Astrocyte (in vitro differentiated cells and primary cell): ENCODE measurements at regions not wholly inside any gene's neighbourhood (a gene's known extent, or its start where the extent isn't known, plus 50 kb on each side); places are given as distances from the start of the nearest gene placed in this dataset.

Experiments
- CTCF ChIP-seq: IDR thresholded peaks from 2 replicates; pipeline ENCODE4 v1.5.1; 2011; ENCODE audit warnings: low read depth, mild to moderate bottlenecking, inconsistent platforms, low read length, moderate library complexity; ENCODE audit not compliant: insufficient read depth
- EZH2 ChIP-seq: IDR thresholded peaks from 2 replicates; pipeline ENCODE4 v1.6.1; 2012; ENCODE audit warnings: mild to moderate bottlenecking, low read length, inconsistent platforms; ENCODE audit not compliant: insufficient read depth

GRCh38 chr7:418636-419280 is 100.9 kb downstream of the PDGFA start:
- TF ChIP-seq CTCF, result no peak
- TF ChIP-seq EZH2, result no peak
